VCaP (cell line): ENCODE measurements at regions not wholly inside any gene's neighbourhood (a gene's known extent, or its start where the extent isn't known, plus 50 kb on each side); places are given as distances from the start of the nearest gene placed in this dataset.

Source experiments
- H3K27ac ChIP-seq: fragments of 450-650 bp; 2 replicates; pipeline ENCODE4 v1.5.1; 2017
- TF ChIP-seq, protein P1 (sequence below): fragments of 450-650 bp; conservative IDR thresholded peaks from 2 replicates; pipeline ENCODE4 v1.5.1; 2017; ENCODE audit warnings: mild to moderate bottlenecking, moderate library complexity

DNA sequence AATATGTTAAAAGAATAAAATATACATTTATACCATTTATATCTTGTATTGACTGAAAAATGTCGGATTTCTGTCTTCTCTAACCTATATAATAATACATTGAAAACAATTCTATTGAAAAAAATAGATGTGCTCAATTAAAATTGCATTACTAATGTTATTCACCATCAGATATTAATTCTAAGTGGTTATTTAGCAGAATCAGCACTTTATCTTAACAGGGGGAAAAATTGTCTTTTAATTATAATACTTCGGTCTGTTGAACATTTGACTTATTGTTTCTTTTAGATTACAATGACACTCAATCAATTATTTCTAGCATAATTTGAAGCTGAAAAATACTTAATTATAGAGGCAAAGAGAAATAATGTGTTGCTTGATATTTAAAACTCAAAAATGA, 220.3 kb downstream of the PABPC4L start:
- no peak overlapping the region for H3K27ac ChIP-seq
- TF ChIP-seq, protein P1, sequence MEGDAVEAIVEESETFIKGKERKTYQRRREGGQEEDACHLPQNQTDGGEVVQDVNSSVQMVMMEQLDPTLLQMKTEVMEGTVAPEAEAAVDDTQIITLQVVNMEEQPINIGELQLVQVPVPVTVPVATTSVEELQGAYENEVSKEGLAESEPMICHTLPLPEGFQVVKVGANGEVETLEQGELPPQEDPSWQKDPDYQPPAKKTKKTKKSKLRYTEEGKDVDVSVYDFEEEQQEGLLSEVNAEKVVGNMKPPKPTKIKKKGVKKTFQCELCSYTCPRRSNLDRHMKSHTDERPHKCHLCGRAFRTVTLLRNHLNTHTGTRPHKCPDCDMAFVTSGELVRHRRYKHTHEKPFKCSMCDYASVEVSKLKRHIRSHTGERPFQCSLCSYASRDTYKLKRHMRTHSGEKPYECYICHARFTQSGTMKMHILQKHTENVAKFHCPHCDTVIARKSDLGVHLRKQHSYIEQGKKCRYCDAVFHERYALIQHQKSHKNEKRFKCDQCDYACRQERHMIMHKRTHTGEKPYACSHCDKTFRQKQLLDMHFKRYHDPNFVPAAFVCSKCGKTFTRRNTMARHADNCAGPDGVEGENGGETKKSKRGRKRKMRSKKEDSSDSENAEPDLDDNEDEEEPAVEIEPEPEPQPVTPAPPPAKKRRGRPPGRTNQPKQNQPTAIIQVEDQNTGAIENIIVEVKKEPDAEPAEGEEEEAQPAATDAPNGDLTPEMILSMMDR: no peak

DNA sequence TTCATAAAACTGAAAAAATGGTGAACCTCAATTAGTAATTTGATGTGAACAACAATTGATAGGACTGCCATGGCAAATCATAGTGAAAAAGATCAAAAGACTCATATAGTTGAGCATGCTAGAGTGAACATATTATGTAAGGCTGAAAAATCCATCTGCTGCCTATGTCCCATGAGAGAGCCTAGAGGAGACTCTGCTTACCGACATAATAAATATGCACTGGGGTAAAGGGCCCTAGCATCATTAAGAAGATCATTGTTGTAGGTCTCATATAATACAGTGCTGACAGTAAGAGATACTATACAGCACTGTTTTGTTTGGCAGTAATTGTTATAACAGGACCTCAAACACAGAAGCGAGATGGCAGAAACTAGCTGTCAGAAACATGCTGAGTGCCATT, 229.0 kb downstream of the PABPC4L start:
- TF ChIP-seq, protein P1: no peak
- H3K27ac ChIP-seq: no peak overlapping the region

DNA sequence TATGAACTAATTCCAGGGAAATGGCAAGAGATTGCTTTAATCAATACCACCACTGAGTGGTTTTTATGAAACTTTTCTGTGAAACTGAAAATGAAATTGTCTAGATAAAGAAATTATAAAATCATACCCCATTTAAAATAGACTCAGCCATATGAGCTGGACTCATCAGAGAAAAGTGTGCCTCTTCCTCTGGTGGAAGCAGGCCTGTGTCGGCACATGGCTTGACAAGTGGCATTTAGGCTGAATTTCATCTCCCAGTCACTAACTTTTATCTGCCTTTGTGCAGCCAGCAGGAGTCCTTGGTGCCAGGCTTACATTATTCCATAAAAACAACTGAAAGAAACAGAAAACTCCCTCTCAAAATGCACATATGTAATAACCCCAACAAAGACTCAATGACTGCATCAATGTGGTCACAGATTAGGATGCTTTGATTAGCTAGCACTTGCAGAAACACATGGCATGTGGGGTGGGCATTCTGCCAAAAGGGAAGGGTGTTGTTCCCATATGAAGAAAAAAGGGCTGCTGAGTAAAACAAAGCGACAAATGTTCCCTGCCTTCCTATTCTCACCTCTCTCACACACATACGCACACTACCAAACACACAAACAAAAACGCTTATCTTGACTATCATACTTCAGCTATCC, 232.3 kb downstream of the PABPC4L start:
- TF ChIP-seq, protein P1: no peak
- no peak overlapping the region for H3K27ac ChIP-seq

DNA sequence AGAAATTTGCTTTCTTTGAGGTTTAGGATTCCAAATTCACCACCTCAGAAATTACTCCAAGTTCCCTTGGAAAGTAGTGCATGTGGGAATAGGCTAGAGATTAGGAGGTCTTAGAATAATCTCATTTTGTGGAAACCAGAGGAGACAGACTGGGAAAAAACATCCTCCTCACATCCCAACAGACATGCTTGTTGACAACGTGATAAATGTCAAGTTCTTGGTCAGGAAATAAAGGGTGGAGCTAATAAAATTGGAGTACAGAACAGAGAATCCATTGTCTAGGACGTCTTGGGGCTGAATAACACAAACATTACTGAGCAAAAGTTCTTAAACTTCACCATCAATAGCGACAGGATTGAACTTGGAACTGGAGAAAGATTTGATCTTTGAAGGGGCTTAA, 233.4 kb downstream of the PABPC4L start:
- TF ChIP-seq, protein P1: no peak
- no peak overlapping the region for H3K27ac ChIP-seq

DNA sequence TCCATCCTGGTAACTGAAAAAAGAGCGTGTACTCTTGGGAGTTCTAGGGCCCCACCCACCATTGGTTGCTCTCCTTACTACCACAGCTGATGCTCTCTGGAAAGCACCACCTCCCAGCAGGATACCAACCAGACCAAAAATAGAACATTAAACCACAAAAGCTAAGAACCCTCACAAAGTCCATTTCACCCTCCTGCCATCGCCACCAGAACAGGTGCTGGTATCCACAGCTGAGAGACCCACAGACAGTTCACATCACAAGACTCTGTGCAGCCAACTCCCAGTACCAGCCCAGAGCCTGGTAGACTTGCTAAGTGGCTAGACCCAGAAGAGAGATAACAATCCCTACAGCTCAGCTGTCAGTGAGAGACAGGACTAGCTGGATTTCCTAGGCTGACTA, 240.6 kb downstream of the PABPC4L start:
- H3K27ac ChIP-seq: no peak overlapping the region
- TF ChIP-seq, protein P1: no peak

DNA sequence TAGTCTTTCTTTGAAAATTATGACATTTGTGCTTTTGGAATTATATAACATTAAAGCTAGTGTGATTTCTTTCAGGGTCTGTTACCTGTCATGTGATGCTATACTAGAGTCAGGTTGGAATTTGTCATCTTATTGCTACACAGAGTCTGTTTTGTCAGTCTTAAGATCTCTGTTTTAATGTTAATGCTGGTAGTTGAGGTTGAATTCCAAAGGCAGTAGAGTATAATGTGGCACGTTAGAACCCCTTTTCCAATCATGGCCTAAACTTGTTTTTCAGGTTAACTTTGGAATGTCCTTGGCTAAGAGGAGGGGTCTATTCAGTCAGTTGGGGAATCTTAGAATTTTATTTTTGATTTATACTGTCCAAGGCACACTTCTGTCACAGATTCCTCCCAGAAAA, 258.5 kb downstream of the PABPC4L start:
- H3K27ac ChIP-seq: no peak overlapping the region
- TF ChIP-seq, protein P1: no peak

DNA sequence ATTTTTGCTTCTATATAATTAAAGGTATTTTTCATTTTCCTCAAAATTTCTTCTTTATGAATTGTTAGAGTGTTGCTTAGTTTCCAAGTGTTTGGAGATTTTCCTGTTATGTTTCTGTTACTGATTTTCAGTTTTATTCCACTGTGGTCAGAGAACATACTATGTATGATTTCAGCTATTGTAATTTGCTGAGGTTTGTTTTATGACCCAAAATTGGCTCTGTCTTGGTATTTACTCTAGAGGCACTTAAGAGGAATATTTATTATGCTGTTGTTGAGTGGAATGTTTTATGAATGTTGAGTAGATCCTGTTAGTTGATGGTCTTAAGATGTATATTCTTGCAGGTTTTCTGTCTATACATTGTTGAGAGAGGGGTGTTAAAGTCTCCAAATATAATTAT, 263.5 kb downstream of the PABPC4L start:
- TF ChIP-seq, protein P1: no peak
- H3K27ac ChIP-seq: no peak overlapping the region
